ENCODE measurements at regions not wholly inside any gene's neighbourhood (a gene's known extent, or its start where the extent isn't known, plus 50 kb on each side); places are given as distances from the start of the nearest gene placed in this dataset.

DNA sequence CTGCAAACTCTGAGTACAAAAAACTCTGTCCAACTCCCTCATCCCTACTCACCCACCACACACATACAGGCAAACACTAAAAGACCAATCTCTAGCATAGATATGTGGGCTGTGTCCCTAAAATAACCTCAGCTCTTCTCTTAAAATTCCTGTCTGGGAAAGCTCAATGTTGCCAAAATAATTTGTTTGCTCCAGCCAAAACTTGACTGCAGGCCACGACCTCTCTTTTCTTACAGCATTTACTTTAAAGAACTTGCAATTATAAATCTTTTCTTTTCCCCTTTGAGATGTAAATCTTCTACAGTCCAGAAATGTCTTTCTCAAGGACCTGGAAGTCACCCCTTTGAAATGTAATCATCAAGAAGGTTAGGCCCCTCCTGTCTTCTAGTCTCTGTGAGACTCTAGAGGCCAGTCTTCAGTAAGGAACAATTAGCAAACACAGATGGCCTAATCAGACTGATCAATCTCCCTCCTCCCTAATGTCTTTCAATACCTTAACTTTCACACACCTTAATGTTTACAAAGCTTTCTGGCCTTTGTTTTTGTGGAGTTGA lies 483.6 kb upstream of the RGS18 start:
- TF ChIP-seq, protein P1, sequence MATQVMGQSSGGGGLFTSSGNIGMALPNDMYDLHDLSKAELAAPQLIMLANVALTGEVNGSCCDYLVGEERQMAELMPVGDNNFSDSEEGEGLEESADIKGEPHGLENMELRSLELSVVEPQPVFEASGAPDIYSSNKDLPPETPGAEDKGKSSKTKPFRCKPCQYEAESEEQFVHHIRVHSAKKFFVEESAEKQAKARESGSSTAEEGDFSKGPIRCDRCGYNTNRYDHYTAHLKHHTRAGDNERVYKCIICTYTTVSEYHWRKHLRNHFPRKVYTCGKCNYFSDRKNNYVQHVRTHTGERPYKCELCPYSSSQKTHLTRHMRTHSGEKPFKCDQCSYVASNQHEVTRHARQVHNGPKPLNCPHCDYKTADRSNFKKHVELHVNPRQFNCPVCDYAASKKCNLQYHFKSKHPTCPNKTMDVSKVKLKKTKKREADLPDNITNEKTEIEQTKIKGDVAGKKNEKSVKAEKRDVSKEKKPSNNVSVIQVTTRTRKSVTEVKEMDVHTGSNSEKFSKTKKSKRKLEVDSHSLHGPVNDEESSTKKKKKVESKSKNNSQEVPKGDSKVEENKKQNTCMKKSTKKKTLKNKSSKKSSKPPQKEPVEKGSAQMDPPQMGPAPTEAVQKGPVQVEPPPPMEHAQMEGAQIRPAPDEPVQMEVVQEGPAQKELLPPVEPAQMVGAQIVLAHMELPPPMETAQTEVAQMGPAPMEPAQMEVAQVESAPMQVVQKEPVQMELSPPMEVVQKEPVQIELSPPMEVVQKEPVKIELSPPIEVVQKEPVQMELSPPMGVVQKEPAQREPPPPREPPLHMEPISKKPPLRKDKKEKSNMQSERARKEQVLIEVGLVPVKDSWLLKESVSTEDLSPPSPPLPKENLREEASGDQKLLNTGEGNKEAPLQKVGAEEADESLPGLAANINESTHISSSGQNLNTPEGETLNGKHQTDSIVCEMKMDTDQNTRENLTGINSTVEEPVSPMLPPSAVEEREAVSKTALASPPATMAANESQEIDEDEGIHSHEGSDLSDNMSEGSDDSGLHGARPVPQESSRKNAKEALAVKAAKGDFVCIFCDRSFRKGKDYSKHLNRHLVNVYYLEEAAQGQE (IDR thresholded peaks at IDR 0.05; ENCODE audit: insufficient read depth in 1 of 2, low read depth in 2 of 2, low read length in 1 of 2) = no peak
- TF ChIP-seq, protein P2, sequence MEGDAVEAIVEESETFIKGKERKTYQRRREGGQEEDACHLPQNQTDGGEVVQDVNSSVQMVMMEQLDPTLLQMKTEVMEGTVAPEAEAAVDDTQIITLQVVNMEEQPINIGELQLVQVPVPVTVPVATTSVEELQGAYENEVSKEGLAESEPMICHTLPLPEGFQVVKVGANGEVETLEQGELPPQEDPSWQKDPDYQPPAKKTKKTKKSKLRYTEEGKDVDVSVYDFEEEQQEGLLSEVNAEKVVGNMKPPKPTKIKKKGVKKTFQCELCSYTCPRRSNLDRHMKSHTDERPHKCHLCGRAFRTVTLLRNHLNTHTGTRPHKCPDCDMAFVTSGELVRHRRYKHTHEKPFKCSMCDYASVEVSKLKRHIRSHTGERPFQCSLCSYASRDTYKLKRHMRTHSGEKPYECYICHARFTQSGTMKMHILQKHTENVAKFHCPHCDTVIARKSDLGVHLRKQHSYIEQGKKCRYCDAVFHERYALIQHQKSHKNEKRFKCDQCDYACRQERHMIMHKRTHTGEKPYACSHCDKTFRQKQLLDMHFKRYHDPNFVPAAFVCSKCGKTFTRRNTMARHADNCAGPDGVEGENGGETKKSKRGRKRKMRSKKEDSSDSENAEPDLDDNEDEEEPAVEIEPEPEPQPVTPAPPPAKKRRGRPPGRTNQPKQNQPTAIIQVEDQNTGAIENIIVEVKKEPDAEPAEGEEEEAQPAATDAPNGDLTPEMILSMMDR (IDR thresholded peaks at IDR 0.05) = no peak
- TF ChIP-seq SIN3A (IDR thresholded peaks at IDR 0.05; ENCODE audit: borderline replicate concordance, insufficient read depth, low read depth, low read length) = no peak
- no peak for TF ChIP-seq TCF7L2 (IDR thresholded peaks at IDR 0.05; ENCODE audit: low read depth, low read length)
